ENCODE measurements at regions not wholly inside any gene's neighbourhood (a gene's known extent, or its start where the extent isn't known, plus 50 kb on each side); places are given as distances from the start of the nearest gene placed in this dataset.

- H3K27ac ChIP-seq: no peak overlapping the region
- no peak for DNase-seq
Measured at GRCh38 chr1:195745189-195746010, 862.8 kb downstream of the KCNT2 start.

GRCh38 chr1:195744256-195744655, 864.0 kb downstream of the KCNT2 start:
- DNase-seq: no peak
- H3K4me1 ChIP-seq: no peaks in the 10 kb centered on the region
- H3K27me3 ChIP-seq: no peaks in the 10 kb centered on the region
- no peaks in the 10 kb centered on the region for H3K9me3 ChIP-seq
- H3K27ac ChIP-seq: no peak overlapping the region
- no peaks in the 10 kb centered on the region for H3K36me3 ChIP-seq
- no peak overlapping the region for H3K4me3 ChIP-seq
- TF ChIP-seq CTCF (IDR thresholded peaks at IDR 0.05): no peak
- no peak for TF ChIP-seq POLR2A (IDR thresholded peaks at IDR 0.05)

More at GRCh38 chr1:195745189-195746010, 862.8 kb downstream of the KCNT2 start:
- Histone ChIP-seq H3K9me3 (no peaks in the 10 kb centered on the region), H3K36me3 (no peaks in the 10 kb centered on the region), H3K4me3 (no peak overlapping the region), H3K27me3 (no peaks in the 10 kb centered on the region), H3K4me1 (no peaks in the 10 kb centered on the region)
- no peak for TF ChIP-seq POLR2A (IDR thresholded peaks at IDR 0.05)
- TF ChIP-seq CTCF (IDR thresholded peaks at IDR 0.05): no peak

- H3K36me3 ChIP-seq: no peaks in the 10 kb centered on the region
- no peak for DNase-seq
- H3K27ac ChIP-seq: no peak overlapping the region
- TF ChIP-seq POLR2A (IDR thresholded peaks at IDR 0.05): no peak
- no peak for TF ChIP-seq CTCF (IDR thresholded peaks at IDR 0.05)
- no peak overlapping the region for H3K4me3 ChIP-seq
- no peaks in the 10 kb centered on the region for H3K27me3 ChIP-seq
- H3K4me1 ChIP-seq: no peaks in the 10 kb centered on the region
- H3K9me3 ChIP-seq: no peaks in the 10 kb centered on the region
Measured at GRCh38 chr1:195740862-195741261, 867.4 kb downstream of the KCNT2 start.

GRCh38 chr1:195738966-195739650, 869.1 kb downstream of the KCNT2 start:
- no peak for TF ChIP-seq CTCF (IDR thresholded peaks at IDR 0.05)
- TF ChIP-seq POLR2A (IDR thresholded peaks at IDR 0.05): no peak
- no peaks in the 10 kb centered on the region for H3K9me3 ChIP-seq
- no peak overlapping the region for H3K4me3 ChIP-seq
- no peaks in the 10 kb centered on the region for H3K4me1 ChIP-seq
- no peak overlapping the region for H3K27ac ChIP-seq
- H3K36me3 ChIP-seq: no peaks in the 10 kb centered on the region
- no peak for DNase-seq
- no peaks in the 10 kb centered on the region for H3K27me3 ChIP-seq

- H3K4me1 ChIP-seq: no peaks in the 10 kb centered on the region
- no peaks in the 10 kb centered on the region for H3K27me3 ChIP-seq
- H3K36me3 ChIP-seq: no peaks in the 10 kb centered on the region
- H3K27ac ChIP-seq: no peak overlapping the region
- no peaks in the 10 kb centered on the region for H3K9me3 ChIP-seq
- TF ChIP-seq CTCF (IDR thresholded peaks at IDR 0.05) (no peak), POLR2A (IDR thresholded peaks at IDR 0.05) (no peak)
- no peak overlapping the region for H3K4me3 ChIP-seq
- no peak for DNase-seq
Measured at GRCh38 chr1:195735140-195735539, 873.1 kb downstream of the KCNT2 start.
